ENCODE measurements at regions not wholly inside any gene's neighbourhood (a gene's known extent, or its start where the extent isn't known, plus 50 kb on each side); places are given as distances from the start of the nearest gene placed in this dataset.

DNA sequence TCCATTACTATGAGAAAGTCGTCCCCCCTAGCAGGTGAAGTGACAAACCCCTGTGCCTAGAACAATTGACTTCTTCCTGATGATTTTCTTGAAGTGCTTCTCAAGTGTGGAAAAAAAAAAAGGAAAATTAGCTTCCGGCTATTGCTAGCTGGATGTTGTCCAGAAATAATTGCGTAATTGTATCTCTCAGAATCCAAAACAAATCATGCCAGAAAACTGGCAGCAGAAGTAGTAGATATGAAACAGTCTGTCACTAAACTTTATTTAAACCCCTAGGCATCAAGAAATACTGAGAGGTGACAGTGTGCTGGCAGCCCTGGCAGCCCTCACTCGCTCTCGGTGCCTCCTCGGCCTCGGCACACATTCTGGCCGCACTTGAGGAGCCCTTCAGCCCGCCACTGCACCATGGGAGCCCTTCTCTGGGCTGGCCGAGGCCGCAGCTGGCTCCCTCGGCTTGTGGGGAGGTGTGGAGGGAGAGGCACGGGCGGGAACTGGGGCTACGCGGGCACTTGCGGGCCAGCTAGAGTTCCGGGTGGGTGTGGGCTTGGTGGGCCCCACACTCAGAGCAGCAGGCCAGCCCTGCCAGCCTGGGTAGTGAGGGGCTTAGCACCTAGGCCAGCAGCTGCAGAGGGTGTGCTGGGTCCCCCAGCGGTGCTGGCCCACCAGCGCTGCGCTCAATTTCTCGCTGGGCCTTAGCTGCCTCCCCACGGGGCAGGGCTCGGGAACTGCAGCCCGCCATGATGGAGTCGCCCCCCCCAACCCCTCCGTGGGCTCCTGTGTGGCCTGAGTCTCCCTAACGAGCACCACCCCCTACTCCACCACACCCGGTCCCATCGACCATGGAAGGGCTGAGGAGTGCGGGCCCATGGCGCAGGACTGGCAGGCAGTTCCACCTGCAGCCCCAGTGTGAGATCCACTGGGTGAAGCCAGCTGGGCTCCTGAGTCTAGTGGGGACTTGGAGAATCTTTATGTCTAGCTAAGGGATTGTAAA lies 80.5 kb upstream of the ABCA12 start:
- TF ChIP-seq, protein P1, sequence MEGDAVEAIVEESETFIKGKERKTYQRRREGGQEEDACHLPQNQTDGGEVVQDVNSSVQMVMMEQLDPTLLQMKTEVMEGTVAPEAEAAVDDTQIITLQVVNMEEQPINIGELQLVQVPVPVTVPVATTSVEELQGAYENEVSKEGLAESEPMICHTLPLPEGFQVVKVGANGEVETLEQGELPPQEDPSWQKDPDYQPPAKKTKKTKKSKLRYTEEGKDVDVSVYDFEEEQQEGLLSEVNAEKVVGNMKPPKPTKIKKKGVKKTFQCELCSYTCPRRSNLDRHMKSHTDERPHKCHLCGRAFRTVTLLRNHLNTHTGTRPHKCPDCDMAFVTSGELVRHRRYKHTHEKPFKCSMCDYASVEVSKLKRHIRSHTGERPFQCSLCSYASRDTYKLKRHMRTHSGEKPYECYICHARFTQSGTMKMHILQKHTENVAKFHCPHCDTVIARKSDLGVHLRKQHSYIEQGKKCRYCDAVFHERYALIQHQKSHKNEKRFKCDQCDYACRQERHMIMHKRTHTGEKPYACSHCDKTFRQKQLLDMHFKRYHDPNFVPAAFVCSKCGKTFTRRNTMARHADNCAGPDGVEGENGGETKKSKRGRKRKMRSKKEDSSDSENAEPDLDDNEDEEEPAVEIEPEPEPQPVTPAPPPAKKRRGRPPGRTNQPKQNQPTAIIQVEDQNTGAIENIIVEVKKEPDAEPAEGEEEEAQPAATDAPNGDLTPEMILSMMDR (IDR thresholded peaks at IDR 0.05; ENCODE audit: insufficient read depth, low read depth, low read length, missing control alignments): no peak
- peak; percentile 79 for DNase-seq (ENCODE audit: low read depth)
- no peak overlapping the region for H3K4me3 ChIP-seq (ENCODE audit: low read length)

DNA sequence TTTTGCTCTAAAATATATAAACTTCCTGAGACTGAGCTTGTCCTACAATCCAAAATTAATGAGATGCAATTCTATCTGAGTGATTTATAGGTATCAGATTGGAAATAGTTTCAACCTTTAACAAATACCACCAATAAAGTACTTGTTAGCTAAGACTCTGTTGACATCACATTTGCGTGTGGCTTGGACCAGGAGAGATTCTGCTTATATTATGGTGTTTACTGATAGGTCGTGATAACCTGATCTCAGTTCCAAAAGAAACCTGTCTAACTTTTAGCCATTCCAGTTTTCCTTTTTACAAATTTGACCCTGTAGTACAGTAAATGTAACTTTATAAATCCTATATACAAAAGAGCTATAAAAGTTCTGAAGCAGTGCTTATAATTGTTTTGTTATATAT lies 78.4 kb upstream of the ABCA12 start:
- no peak for DNase-seq (ENCODE audit: low read depth)
- TF ChIP-seq, protein P1 (IDR thresholded peaks at IDR 0.05; ENCODE audit: insufficient read depth, low read depth, low read length, missing control alignments): no peak
- no peak overlapping the region for H3K4me3 ChIP-seq (ENCODE audit: low read length)

DNA sequence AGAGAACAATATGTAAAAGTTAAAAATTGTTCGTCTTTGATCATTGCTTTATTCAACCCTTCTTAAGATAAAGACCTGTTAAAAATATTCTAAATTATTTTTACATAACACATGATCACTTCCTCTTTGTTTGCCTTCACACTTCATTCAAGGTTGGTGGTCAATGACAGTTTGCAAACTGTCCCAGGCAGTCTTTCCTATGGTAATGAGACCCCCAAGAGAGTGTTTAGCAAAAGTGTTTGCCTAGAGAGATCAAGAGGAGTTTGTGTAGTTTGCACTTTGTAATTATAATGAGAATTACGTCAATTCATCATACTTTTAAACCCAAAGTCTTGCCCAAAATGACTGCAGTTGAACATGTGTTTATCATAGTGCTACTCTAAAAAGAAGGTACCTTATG lies 77.2 kb upstream of the ABCA12 start:
- no peak for DNase-seq (ENCODE audit: low read depth)
- TF ChIP-seq, protein P1 (IDR thresholded peaks at IDR 0.05; ENCODE audit: insufficient read depth, low read depth, low read length, missing control alignments): no peak
- H3K4me3 ChIP-seq (ENCODE audit: low read length): no peak overlapping the region

DNA sequence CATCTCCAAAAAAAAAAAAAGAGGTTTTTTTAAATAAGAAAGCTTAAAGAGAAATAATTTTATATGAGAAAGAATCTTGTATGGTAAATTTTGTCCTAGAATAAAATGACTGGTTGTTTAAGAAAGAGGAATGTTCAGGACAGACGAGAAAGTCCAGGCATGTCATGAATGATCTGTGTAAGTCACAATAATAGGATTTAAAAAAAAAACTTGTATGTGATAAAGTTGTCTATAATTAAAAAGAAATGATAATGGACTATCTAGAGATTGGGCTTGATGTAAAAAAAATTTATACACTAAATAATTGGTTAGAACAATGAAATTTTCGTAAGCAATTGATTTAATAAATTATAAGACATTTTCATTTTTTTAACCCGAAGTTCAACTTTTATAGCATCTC lies 71.7 kb upstream of the ABCA12 start:
- TF ChIP-seq, protein P1 (IDR thresholded peaks at IDR 0.05; ENCODE audit: insufficient read depth, low read depth, low read length, missing control alignments): no peak
- no peak overlapping the region for H3K4me3 ChIP-seq (ENCODE audit: low read length)
- no peak for DNase-seq (ENCODE audit: low read depth)

DNA sequence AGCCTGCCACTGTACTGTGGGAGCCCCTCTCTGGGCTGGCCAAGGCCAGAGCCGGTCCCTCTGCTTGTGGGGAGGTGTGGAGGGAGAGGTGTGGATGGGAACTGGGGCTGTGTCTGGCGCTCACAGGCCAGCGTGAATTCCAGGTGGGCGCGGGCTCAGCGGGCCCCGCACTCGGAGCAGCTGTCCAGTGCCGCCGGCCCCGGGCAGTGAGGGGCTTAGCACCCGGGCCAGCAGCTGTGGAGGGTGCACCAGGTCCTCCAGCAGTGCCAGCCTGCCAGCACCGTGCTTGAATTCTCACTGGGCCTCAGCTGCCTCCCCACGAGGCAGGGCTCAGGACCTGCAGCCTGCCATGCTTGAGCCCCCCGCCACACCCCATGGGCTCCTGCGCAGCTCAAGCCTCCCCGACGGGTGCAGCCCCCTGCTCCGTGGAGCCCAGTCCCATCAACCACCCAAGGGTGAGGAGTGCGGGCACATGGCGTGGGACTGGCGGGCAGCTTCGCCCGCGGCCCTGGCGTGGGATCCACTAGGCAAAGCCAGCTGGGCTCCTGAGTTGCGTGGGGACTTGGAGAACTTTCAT lies 69.5 kb upstream of the ABCA12 start:
- TF ChIP-seq, protein P1 (IDR thresholded peaks at IDR 0.05; ENCODE audit: insufficient read depth, low read depth, low read length, missing control alignments): no peak
- no peak for DNase-seq (ENCODE audit: low read depth)
- H3K4me3 ChIP-seq (ENCODE audit: low read length): no peak overlapping the region

DNA sequence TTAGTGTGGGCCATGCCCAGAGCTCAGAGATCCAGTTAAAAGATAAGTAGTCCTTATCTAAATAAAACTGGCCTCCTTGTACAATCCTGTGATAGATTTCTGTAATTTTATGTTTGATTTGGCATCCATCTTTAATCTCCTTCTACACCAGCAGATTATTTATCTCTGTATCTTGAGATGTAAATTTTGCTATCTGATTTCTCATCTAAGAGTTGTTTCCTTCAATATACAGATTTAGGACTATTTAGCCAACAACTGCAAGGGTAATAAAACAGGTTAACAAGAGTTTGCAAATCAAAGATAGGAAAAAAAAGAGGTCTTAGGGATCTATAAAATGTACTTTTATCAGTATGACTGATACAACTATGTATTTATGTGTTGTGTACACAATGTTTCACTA lies 68.6 kb upstream of the ABCA12 start:
- TF ChIP-seq, protein P1 (IDR thresholded peaks at IDR 0.05; ENCODE audit: insufficient read depth, low read depth, low read length, missing control alignments): no peak
- no peak overlapping the region for H3K4me3 ChIP-seq (ENCODE audit: low read length)
- no peak for DNase-seq (ENCODE audit: low read depth)
